Activated T-cell treated with anti-CD3 and anti-CD28 coated beads, Interleukin-2, amount 50 U/mL, for 72 hours (primary cell): ENCODE measurements at regions not wholly inside any gene's neighbourhood (a gene's known extent, or its start where the extent isn't known, plus 50 kb on each side); places are given as distances from the start of the nearest gene placed in this dataset.
"Not testable (repeated sequence)": the region's sequence is repeated elsewhere in the genome, so short reads cannot be mapped to it uniquely, and the experiment has no call there.

Experiments
- ATAC-seq, 2 donors: fragments of 150-1000 bp; cut with Tn5 transposase; replicated peaks in 1 of 2; 2 replicates each; pipeline ENCODE4 v1.10.0; 2021; ENCODE audit warnings: moderate library complexity in 2 of 2, mild to moderate bottlenecking in 1 of 2
- DNase-seq, 2 donors: peaks; one replicate each; pipeline ENCODE4 v3.0.0; 2021 to 2022; ENCODE audit warnings: mixed read lengths in 1 of 2
- H3K27ac Mint-ChIP-seq: one replicate; pipeline ENCODE4 v1.8.0; 2022; ENCODE audit warnings: mild to moderate bottlenecking, moderate library complexity, mixed read lengths
- H3K27me3 Mint-ChIP-seq: one replicate; pipeline ENCODE4 v1.8.0; 2022; ENCODE audit warnings: low read depth, mixed read lengths
- H3K36me3 Mint-ChIP-seq, 2 donors: one replicate each; pipeline ENCODE4 v1.8.0; 2022; ENCODE audit warnings: mixed read lengths in 2 of 2, mild to moderate bottlenecking in 1 of 2; ENCODE audit not compliant: insufficient read depth in 2 of 2
- H3K4me1 Mint-ChIP-seq: one replicate; pipeline ENCODE4 v1.8.0; 2022; ENCODE audit warnings: low read depth, mixed read lengths
- H3K4me3 Mint-ChIP-seq, 2 donors: one replicate each; pipeline ENCODE4 v1.8.0; 2022; ENCODE audit warnings: mild to moderate bottlenecking in 2 of 2, mixed read lengths in 2 of 2, moderate library complexity in 2 of 2
- H3K9me3 Mint-ChIP-seq, 2 donors: one replicate each; pipeline ENCODE4 v1.8.0; 2022; ENCODE audit warnings: mixed read lengths in 2 of 2

GRCh38 chr4:122973465-122973864, 51.1 kb upstream of the NUDT6 start:
- H3K9me3 Mint-ChIP-seq, result no peaks in the 10 kb centered on the region
- H3K27me3 Mint-ChIP-seq, result no peaks in the 10 kb centered on the region
- peak overlapping the region; percentile 38 for H3K27ac Mint-ChIP-seq
- ATAC-seq, result no peak
- no peaks in the 10 kb centered on the region for H3K4me1 Mint-ChIP-seq
- DNase-seq, result no peak
- no peak overlapping the region for H3K4me3 Mint-ChIP-seq
- H3K36me3 Mint-ChIP-seq, result peaks cover 0 to 12% of the 10 kb centered on the region in 2 donors

- ATAC-seq (no peak), DNase-seq (no peak)
- Mint-ChIP-seq H3K36me3 (peaks cover 1 to 28% of the 10 kb centered on the region in 2 donors), H3K27me3 (no peaks in the 10 kb centered on the region), H3K27ac (no peak overlapping the region), H3K4me3 (no peak overlapping the region), H3K9me3 (no peaks in the 10 kb centered on the region), H3K4me1 (no peaks in the 10 kb centered on the region)
Observed at GRCh38 chr4:122976111-122976510, 53.7 kb upstream of the NUDT6 start.

DNA sequence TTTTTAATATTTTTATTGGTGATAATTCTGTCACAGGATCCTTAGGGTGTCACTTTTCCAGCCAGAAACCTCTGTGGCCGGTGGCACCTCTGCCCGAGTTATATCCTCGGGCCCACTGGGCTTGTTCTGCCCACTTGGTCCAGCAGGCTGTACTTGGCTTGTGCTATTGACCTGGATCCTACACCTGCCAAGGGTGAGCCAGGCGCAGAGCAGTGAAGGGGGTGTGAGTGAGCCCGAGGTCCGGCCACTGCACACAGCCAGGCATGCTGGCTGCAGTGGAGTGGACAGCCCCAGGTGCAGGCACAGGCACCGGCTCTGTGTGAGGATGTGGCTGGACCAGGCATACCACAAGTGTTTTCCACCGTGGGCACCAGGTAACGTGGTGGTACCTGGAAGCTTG, 54.7 kb upstream of the NUDT6 start:
- no peak for DNase-seq
- H3K4me3 Mint-ChIP-seq, result no peak overlapping the region
- H3K27ac Mint-ChIP-seq, result no peak overlapping the region
- H3K27me3 Mint-ChIP-seq, result no peaks in the 10 kb centered on the region
- H3K9me3 Mint-ChIP-seq, result no peaks in the 10 kb centered on the region
- ATAC-seq, result no peak
- H3K36me3 Mint-ChIP-seq, result peaks cover 1 to 33% of the 10 kb centered on the region in 2 donors
- H3K4me1 Mint-ChIP-seq, result no peaks in the 10 kb centered on the region

- no peaks in the 10 kb centered on the region for H3K4me1 Mint-ChIP-seq
- DNase-seq (no peak), ATAC-seq (no peak)
- no peak overlapping the region for H3K4me3 Mint-ChIP-seq
- H3K9me3 Mint-ChIP-seq, result peaks cover 0 to 1% of the 10 kb centered on the region in 2 donors
- H3K36me3 Mint-ChIP-seq, result peaks cover 1 to 37% of the 10 kb centered on the region in 2 donors
- H3K27me3 Mint-ChIP-seq, result no peaks in the 10 kb centered on the region
- no peak overlapping the region for H3K27ac Mint-ChIP-seq
Observed at GRCh38 chr4:122978109-122978508, 55.7 kb upstream of the NUDT6 start.

DNA sequence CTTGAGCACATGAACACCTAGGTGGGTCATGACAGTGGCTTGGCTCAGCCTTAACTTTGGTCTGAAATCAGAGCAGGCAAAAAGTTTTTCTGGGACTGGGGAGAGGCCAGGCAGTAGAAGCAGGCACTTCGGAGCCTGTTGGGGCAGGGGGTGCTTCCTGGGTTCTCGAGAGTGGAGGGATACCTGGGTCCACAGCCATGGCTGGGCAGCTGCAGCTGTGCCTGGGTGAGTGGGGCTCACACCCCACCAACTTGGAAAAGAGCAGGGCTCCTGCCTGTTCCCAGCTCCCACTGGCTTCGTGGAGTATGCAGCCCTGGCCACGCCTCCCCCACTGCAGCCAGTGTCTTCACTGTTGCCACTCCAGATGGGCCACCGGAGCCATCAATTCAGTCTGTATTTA, 56.4 kb upstream of the NUDT6 start:
- H3K4me3 Mint-ChIP-seq, result no peak overlapping the region
- no peaks in the 10 kb centered on the region for H3K4me1 Mint-ChIP-seq
- no peak for DNase-seq
- no peak for ATAC-seq
- peaks cover 0 to 1% of the 10 kb centered on the region in 2 donors for H3K9me3 Mint-ChIP-seq
- no peak overlapping the region for H3K27ac Mint-ChIP-seq
- peaks cover 3 to 43% of the 10 kb centered on the region in 2 donors for H3K36me3 Mint-ChIP-seq
- no peaks in the 10 kb centered on the region for H3K27me3 Mint-ChIP-seq

- no peaks in the 10 kb centered on the region for H3K27me3 Mint-ChIP-seq
Observed at GRCh38 chr4:122980860-122981259, 58.5 kb upstream of the NUDT6 start.

DNA sequence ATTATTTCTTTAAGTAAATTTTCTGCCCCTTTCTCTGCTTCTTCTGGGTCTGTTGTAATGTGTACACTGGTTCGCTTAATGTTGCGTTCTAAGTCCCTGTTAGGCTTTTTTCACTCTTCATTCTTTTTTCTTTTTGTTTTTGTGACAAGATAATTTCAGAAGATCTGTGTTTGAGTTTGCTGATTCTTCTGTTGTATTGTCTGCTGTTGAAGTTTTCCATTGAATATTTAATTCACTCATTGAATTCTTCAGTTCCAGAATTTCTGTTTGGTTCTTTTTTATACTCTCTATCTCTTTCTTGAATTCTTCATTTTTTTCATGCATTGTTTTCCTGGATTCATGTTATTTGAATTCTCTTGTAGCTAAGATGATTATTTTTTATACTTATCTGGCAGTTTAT, 66.3 kb upstream of the NUDT6 start:
- Mint-ChIP-seq H3K36me3 (peaks cover 40 to 61% of the 10 kb centered on the region in 2 donors), H3K27me3 (no peaks in the 10 kb centered on the region), H3K4me1 (no peaks in the 10 kb centered on the region), H3K4me3 (no peak overlapping the region), H3K27ac (peak overlapping the region; percentile 51), H3K9me3 (peaks cover 8 to 20% of the 10 kb centered on the region in 2 donors)
- DNase-seq (no peak), ATAC-seq (no peak)

More at GRCh38 chr4:122980860-122981259, 58.5 kb upstream of the NUDT6 start:
- H3K36me3 Mint-ChIP-seq, result peaks cover 18 to 57% of the 10 kb centered on the region in 2 donors
- H3K4me1 Mint-ChIP-seq, result no peaks in the 10 kb centered on the region
- H3K27ac Mint-ChIP-seq, result no peak overlapping the region
- H3K9me3 Mint-ChIP-seq, result peaks cover 1 to 3% of the 10 kb centered on the region in 2 donors
- ATAC-seq, result no peak
- DNase-seq, result no peak
- no peak overlapping the region for H3K4me3 Mint-ChIP-seq

- peaks cover 8 to 17% of the 10 kb centered on the region in 2 donors for H3K9me3 Mint-ChIP-seq
Observed at GRCh38 chr4:122990891-122991290, 68.5 kb upstream of the NUDT6 start.

DNA sequence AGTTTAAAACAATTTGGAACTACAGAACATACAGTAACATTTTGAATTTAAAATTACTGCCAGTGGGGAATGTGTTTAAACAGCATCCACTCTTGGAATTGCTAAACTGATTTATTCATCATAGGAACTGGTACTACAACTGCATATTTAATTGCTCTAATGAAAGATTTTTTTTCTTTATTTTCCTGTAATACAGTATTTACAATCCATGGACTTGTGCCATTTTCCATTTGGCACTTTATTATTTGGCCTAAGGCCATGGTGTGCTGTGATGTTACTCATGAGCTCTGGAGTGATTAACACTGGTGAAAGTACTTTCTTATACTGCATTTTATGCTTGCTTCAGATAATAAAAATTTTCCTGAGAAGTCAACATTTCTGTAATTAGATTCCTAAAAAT, 69.7 kb upstream of the NUDT6 start:
- H3K27me3 Mint-ChIP-seq, result no peaks in the 10 kb centered on the region
- H3K4me3 Mint-ChIP-seq, result no peak overlapping the region
- no peaks in the 10 kb centered on the region for H3K4me1 Mint-ChIP-seq
- ATAC-seq (no peak), DNase-seq (no peak)
- peaks cover 20 to 41% of the 10 kb centered on the region in 2 donors for H3K36me3 Mint-ChIP-seq
- H3K27ac Mint-ChIP-seq, result no peak overlapping the region
- peaks cover 12 to 15% of the 10 kb centered on the region in 2 donors for H3K9me3 Mint-ChIP-seq

More at GRCh38 chr4:122990891-122991290, 68.5 kb upstream of the NUDT6 start:
- H3K4me3 Mint-ChIP-seq, result no peak overlapping the region
- ATAC-seq (no peak), DNase-seq (no peak)
- H3K27ac Mint-ChIP-seq, result no peak overlapping the region
- no peaks in the 10 kb centered on the region for H3K4me1 Mint-ChIP-seq
- peaks cover 24 to 42% of the 10 kb centered on the region in 2 donors for H3K36me3 Mint-ChIP-seq
- no peaks in the 10 kb centered on the region for H3K27me3 Mint-ChIP-seq

- no peak overlapping the region for H3K27ac Mint-ChIP-seq
- H3K27me3 Mint-ChIP-seq, result no peaks in the 10 kb centered on the region
- H3K4me3 Mint-ChIP-seq, result no peak overlapping the region
- peaks cover 15 to 40% of the 10 kb centered on the region in 2 donors for H3K36me3 Mint-ChIP-seq
- ATAC-seq (no peak), DNase-seq (no peak)
- peaks cover 9 to 10% of the 10 kb centered on the region in 2 donors for H3K9me3 Mint-ChIP-seq
- H3K4me1 Mint-ChIP-seq, result peaks cover under 1% of the 10 kb centered on the region
Observed at GRCh38 chr4:122992641-122993040, 70.2 kb upstream of the NUDT6 start.

- peaks cover 8 to 21% of the 10 kb centered on the region in 2 donors for H3K36me3 Mint-ChIP-seq
- no peak overlapping the region for H3K4me3 Mint-ChIP-seq
- H3K27ac Mint-ChIP-seq, result no peak overlapping the region
- ATAC-seq (no peak), DNase-seq (no peak)
- H3K4me1 Mint-ChIP-seq, result peaks cover 5% of the 10 kb centered on the region
- H3K27me3 Mint-ChIP-seq, result no peaks in the 10 kb centered on the region
- H3K9me3 Mint-ChIP-seq, result peaks cover 4 to 6% of the 10 kb centered on the region in 2 donors
Observed at GRCh38 chr4:122996350-122996749, 74.0 kb upstream of the NUDT6 start.

DNA sequence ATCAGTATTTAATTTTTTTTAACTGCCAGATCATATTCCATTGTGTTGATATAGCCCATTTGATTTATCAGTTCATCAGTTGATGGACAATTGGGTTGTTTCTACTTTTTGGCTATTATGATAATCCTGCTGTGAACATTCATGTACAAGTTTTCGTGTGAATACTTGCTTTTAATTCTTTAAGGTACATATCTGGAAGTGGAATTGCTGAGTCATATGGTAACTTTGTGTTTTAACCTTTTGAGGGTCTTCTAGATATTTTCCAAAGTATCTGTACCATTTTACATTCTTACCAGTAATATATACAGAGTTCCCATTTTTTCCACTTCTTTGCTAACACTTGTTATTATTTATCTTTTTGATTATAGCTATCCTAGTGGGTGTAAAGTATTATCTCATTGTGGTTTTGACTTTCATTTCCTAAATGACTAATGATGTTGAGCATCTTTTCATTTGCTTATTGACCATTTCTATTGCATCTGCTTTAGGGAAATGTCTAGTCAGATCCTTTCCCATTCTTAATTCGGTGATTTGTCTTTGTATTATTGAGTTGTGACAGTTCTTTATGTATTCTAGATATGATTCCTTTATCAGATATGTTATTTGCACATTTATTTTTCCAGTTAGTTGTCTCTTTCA, 75.2 kb upstream of the NUDT6 start:
- peak overlapping the region; percentile 76 for H3K27ac Mint-ChIP-seq
- H3K9me3 Mint-ChIP-seq, result peaks cover 4 to 7% of the 10 kb centered on the region in 2 donors

GRCh38 chr4:123004079-123004478, 81.7 kb upstream of the NUDT6 start:
- ATAC-seq, H3K4me1 Mint-ChIP-seq, H3K27ac Mint-ChIP-seq, H3K27me3 Mint-ChIP-seq, DNase-seq, H3K4me3 Mint-ChIP-seq: not testable (repeated sequence)
- Mint-ChIP-seq H3K36me3 (peaks cover 21 to 29% of the 10 kb centered on the region in 2 donors), H3K9me3 (peaks cover 4 to 14% of the 10 kb centered on the region in 2 donors)

More for the DNA sequence above, 75.2 kb upstream of the NUDT6 start:
- no peak overlapping the region for H3K4me3 Mint-ChIP-seq
- DNase-seq, result no peak
- peaks cover 8 to 23% of the 10 kb centered on the region in 2 donors for H3K36me3 Mint-ChIP-seq
- H3K4me1 Mint-ChIP-seq, result peaks cover 5% of the 10 kb centered on the region
- ATAC-seq, result peak; percentile 25 to 39
- H3K27me3 Mint-ChIP-seq, result no peaks in the 10 kb centered on the region

DNA sequence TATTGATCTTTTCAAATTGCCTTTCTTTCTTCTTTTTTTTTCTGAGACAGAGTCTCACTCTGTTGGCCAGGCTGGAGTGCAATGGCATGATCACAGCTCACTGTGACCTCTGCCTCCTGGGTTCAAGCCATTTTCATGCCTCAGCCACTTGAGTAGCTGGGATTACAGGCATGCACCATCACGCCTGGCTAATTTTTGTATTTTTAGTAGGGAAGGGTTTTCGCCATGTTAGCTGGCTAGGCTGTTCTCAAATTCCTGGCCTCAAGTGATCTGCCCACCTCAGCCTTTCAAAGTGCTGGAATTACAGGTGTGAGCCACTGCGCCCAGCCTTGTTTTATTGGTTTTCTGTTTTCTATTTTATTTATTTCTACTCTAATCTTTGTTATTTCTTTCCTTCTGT, 82.7 kb upstream of the NUDT6 start:
- peaks cover 4 to 14% of the 10 kb centered on the region in 2 donors for H3K9me3 Mint-ChIP-seq
- not testable (repeated sequence) for H3K27me3 Mint-ChIP-seq, H3K4me3 Mint-ChIP-seq, ATAC-seq, DNase-seq, H3K27ac Mint-ChIP-seq, H3K4me1 Mint-ChIP-seq
- peaks cover 19 to 27% of the 10 kb centered on the region in 2 donors for H3K36me3 Mint-ChIP-seq
